Upper lobe of left lung (tissue), 4 donors: ENCODE measurements at regions not wholly inside any gene's neighbourhood (a gene's known extent, or its start where the extent isn't known, plus 50 kb on each side); places are given as distances from the start of the nearest gene placed in this dataset.
"Not testable (repeated sequence)": the region's sequence is repeated elsewhere in the genome, so short reads cannot be mapped to it uniquely, and the experiment has no call there.

Source experiments
- EP300 ChIP-seq, 4 donors: sonication (generic); formaldehyde crosslinking; IDR thresholded peaks; one replicate each; pipeline ENCODE4 v1.5.1; 2017; ENCODE audit warnings: antibody characterized with exemption in 4 of 4, control low read depth in 2 of 4
- POLR2A ChIP-seq, 4 donors: fragments of 450-650 bp; IDR thresholded peaks; one replicate each; pipeline ENCODE4 v1.5.1; 2016 to 2017; ENCODE audit warnings: antibody characterized with exemption in 4 of 4, mild to moderate bottlenecking in 2 of 4
- POLR2AphosphoS5 ChIP-seq, 2 donors: sonication (generic); formaldehyde crosslinking; IDR thresholded peaks; one replicate each; pipeline ENCODE4 v1.5.1; 2017; ENCODE audit warnings: antibody characterized with exemption in 2 of 2
- TF ChIP-seq, protein P1 (sequence below), 6 experiments: fragments of 450-650 bp in 4 of 6; fragments of 200-600 bp in 2 of 6; sonication (generic) in 2 of 6; IDR thresholded peaks; one replicate each; pipeline ENCODE4 v1.5.1; 2016 to 2019; ENCODE audit warnings: antibody characterized with exemption in 6 of 6

DNA sequence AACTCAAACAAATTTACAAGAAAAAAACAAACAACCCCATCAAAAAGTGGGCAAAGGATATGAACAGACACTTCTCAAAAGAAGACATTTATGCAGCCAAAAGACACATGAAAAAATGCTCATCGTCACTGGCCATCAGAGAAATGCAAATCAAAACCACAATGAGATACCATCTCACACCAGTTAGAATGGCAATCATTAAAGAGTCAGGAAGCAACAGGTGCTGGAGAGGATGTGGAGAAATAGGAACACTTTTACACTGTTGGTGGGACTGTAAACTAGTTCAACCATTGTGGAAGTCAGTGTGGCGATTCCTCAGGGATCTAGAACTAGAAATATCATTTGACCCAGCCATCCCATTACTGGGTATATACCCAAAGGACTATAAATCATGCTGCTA, 228.1 kb upstream of the AKR1E2 start:
- TF ChIP-seq, protein P1, sequence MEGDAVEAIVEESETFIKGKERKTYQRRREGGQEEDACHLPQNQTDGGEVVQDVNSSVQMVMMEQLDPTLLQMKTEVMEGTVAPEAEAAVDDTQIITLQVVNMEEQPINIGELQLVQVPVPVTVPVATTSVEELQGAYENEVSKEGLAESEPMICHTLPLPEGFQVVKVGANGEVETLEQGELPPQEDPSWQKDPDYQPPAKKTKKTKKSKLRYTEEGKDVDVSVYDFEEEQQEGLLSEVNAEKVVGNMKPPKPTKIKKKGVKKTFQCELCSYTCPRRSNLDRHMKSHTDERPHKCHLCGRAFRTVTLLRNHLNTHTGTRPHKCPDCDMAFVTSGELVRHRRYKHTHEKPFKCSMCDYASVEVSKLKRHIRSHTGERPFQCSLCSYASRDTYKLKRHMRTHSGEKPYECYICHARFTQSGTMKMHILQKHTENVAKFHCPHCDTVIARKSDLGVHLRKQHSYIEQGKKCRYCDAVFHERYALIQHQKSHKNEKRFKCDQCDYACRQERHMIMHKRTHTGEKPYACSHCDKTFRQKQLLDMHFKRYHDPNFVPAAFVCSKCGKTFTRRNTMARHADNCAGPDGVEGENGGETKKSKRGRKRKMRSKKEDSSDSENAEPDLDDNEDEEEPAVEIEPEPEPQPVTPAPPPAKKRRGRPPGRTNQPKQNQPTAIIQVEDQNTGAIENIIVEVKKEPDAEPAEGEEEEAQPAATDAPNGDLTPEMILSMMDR (IDR thresholded peaks at IDR 0.05), result not testable (repeated sequence)
- not testable (repeated sequence) for TF ChIP-seq POLR2A, EP300, POLR2AphosphoS5 (IDR thresholded peaks at IDR 0.05)
